CD4-positive, alpha-beta memory T cell (primary cell): ENCODE measurements at regions not wholly inside any gene's neighbourhood (a gene's known extent, or its start where the extent isn't known, plus 50 kb on each side); places are given as distances from the start of the nearest gene placed in this dataset.
"Not testable (repeated sequence)": the region's sequence is repeated elsewhere in the genome, so short reads cannot be mapped to it uniquely, and the experiment has no call there.

Experiments
- CTCF ChIA-PET: fragments of 350-600 bp; sonication (Branson Sonifier 250); formaldehyde crosslinking; loops from one replicate; lab custom pipeline; 2021; ENCODE audit warnings: inconsistent platforms; ENCODE audit not compliant: partially characterized antibody; lab: Charles Lee
- POLR2A ChIA-PET: fragments of 350-600 bp; sonication (Branson Sonifier 250); formaldehyde crosslinking; loops from one replicate; lab custom pipeline; 2021; ENCODE audit not compliant: partially characterized antibody; lab: Charles Lee
- DNase-seq, 5 donors: peaks; one replicate each; pipeline versions ENCODE4 v3.0.0 to v3.0.0-alpha.2; 2020 to 2022; ENCODE audit warnings: mixed read lengths in 1 of 5
- H3K27ac ChIP-seq: one replicate; pipeline ENCODE4 v1.7.0; 2013; ENCODE audit warnings: low read depth, low read length
- H3K27me3 ChIP-seq: 2 replicates; pipeline ENCODE4 v1.7.0; 2013; ENCODE audit warnings: mild to moderate bottlenecking, low read length, moderate library complexity; ENCODE audit not compliant: insufficient read depth
- H3K36me3 ChIP-seq: 2 replicates; pipeline ENCODE4 v1.7.0; 2013; ENCODE audit warnings: mild to moderate bottlenecking, low read length, moderate library complexity; ENCODE audit not compliant: insufficient read depth
- H3K4me1 ChIP-seq: 2 replicates; pipeline ENCODE4 v1.7.0; 2013; ENCODE audit warnings: mild to moderate bottlenecking, low read length, moderate library complexity; ENCODE audit not compliant: insufficient read depth
- H3K4me3 ChIP-seq, 2 donors: one replicate each; pipeline ENCODE4 v1.7.0; 2013; ENCODE audit warnings: low read length in 2 of 2, mild to moderate bottlenecking in 1 of 2
- H3K9me3 ChIP-seq, 2 donors: one replicate each; pipeline ENCODE4 v1.7.0; 2013; ENCODE audit warnings: low read length in 2 of 2, control low read depth in 1 of 2; ENCODE audit not compliant: control insufficient read depth in 1 of 2
- H3K27ac Mint-ChIP-seq, 7 donors: one replicate each; pipeline ENCODE4 v1.8.0; 2020 to 2021; ENCODE audit warnings: mixed read lengths in 7 of 7, mild to moderate bottlenecking in 6 of 7, inconsistent platforms in 3 of 7, moderate library complexity in 3 of 7
- H3K27me3 Mint-ChIP-seq, 2 donors: one replicate each; pipeline ENCODE4 v1.8.0; 2020 to 2021; ENCODE audit warnings: mixed read lengths in 2 of 2
- H3K36me3 Mint-ChIP-seq, 2 donors: one replicate each; pipeline ENCODE4 v1.8.0; 2020 to 2021; ENCODE audit warnings: mixed read lengths in 2 of 2, inconsistent platforms in 1 of 2, mild to moderate bottlenecking in 1 of 2
- H3K4me1 Mint-ChIP-seq, 4 donors: one replicate each; pipeline ENCODE4 v1.8.0; 2020 to 2021; ENCODE audit warnings: mixed read lengths in 4 of 4, mild to moderate bottlenecking in 1 of 4
- H3K4me3 Mint-ChIP-seq, 8 donors: one replicate each; pipeline ENCODE4 v1.8.0; 2020 to 2021; ENCODE audit warnings: mixed read lengths in 8 of 8, mild to moderate bottlenecking in 7 of 8, moderate library complexity in 6 of 8, inconsistent platforms in 3 of 8
- H3K9me3 Mint-ChIP-seq, 8 donors: one replicate each; pipeline ENCODE4 v1.8.0; 2020 to 2021; ENCODE audit warnings: mixed read lengths in 8 of 8, mild to moderate bottlenecking in 5 of 8, inconsistent platforms in 3 of 8, moderate library complexity in 1 of 8
- intact Hi-C: fragments of 100-400 bp; cut with micrococcal nuclease; formaldehyde crosslinking; loops from one replicate; pipeline ENCODE4 v1.15.1; 2023

DNA sequence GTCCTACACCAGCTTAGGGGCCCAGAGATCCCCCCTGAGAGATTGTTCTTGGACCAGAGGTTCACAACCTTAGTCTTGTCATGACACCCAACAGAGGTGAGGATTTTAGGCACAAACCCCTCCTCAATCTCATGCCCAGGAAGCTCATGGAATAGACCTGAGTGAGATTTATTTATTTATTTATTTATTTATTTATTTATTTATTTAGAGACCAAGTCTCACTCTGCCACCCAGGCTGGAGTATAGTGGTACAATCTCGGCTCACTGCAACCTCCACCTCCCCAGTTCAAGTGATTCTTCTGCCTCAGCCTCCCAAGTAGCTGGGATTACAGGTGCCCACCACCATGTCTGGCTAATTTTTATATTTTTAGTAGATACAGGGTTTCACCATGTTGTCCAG is 71.4 kb upstream of the TSC22D1 start:
- H3K4me1 ChIP-seq, H3K4me3 ChIP-seq, H3K36me3 ChIP-seq, H3K9me3 Mint-ChIP-seq, H3K36me3 Mint-ChIP-seq, H3K27ac ChIP-seq, DNase-seq, H3K27me3 ChIP-seq, H3K9me3 ChIP-seq, H3K27ac Mint-ChIP-seq, H3K4me3 Mint-ChIP-seq, POLR2A ChIA-PET: not testable (repeated sequence)
- Mint-ChIP-seq H3K27me3 (peaks cover 5 to 16% of the 10 kb centered on the region in 2 donors), H3K4me1 (peaks cover 0 to 13% (median 0%) of the 10 kb centered on the region in 4 donors)
- intact Hi-C loops, result loop anchor here (10.0 kb wide), 1 partner anchor 57 kb away; no protein-coding TSS in a partner anchor
- CTCF ChIA-PET, result interaction anchor here (0.5 to 8.8 kb wide), 6 partner anchors 67 to 205 kb away, joined by 3 to 100 read pairs (median 3); no protein-coding TSS in a partner anchor

DNA sequence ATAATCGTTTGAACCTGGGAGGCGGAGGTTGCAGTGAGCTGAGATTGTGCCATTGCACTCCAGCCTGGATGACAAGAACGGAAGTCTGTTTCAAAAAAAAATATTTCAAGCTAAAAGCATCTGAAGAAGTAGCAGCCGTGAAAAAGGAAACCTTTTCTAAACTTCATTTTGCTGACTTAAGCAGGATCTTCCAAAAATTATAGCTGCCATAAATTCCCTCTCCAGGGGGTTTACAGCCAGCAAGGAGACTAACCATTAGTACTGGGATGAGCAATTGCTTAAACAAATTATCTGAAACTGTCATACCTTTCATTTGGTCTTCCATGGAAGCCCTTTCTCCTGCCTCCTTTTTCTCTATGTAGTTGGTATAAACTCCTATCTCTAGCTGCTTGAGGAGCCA is 69.9 kb upstream of the TSC22D1 start:
- Histone ChIP-seq H3K27ac (no peak overlapping the region), H3K9me3 (no peaks in the 10 kb centered on the region), H3K4me1 (no peaks in the 10 kb centered on the region), H3K36me3 (no peaks in the 10 kb centered on the region), H3K27me3 (no peaks in the 10 kb centered on the region), H3K4me3 (no peak overlapping the region)
- intact Hi-C loops, result loop anchor here (10.0 kb wide), 1 partner anchor 59 kb away; no protein-coding TSS in a partner anchor
- Mint-ChIP-seq H3K9me3 (peaks cover 0 to 1% (median 0%) of the 10 kb centered on the region in 8 donors), H3K36me3 (no peaks in the 10 kb centered on the region), H3K4me3 (no peak overlapping the region), H3K4me1 (peaks cover 0 to 13% (median 0%) of the 10 kb centered on the region in 4 donors), H3K27me3 (peaks cover 5 to 10% of the 10 kb centered on the region in 2 donors), H3K27ac (no peak overlapping the region)
- DNase-seq, result no peak
- POLR2A ChIA-PET, result no interaction called here
- CTCF ChIA-PET, result interaction anchor here (8.8 kb wide), 1 partner anchor 163 kb away, joined by 100 read pairs; no protein-coding TSS in a partner anchor

GRCh38 chr13:44643256-44643655 is 67.1 kb upstream of the TSC22D1 start:
- H3K9me3 Mint-ChIP-seq, result no peaks in the 10 kb centered on the region
- no peaks in the 10 kb centered on the region for H3K4me1 Mint-ChIP-seq
- H3K27me3 ChIP-seq, result no peaks in the 10 kb centered on the region
- POLR2A ChIA-PET, result no interaction called here
- peaks cover 2 to 5% of the 10 kb centered on the region in 2 donors for H3K27me3 Mint-ChIP-seq
- intact Hi-C loops, result loop anchor here (10.0 kb wide), 1 partner anchor 62 kb away; no protein-coding TSS in a partner anchor
- no peaks in the 10 kb centered on the region for H3K4me1 ChIP-seq
- no peaks in the 10 kb centered on the region for H3K36me3 Mint-ChIP-seq
- no peak overlapping the region for H3K4me3 Mint-ChIP-seq
- no peaks in the 10 kb centered on the region for H3K36me3 ChIP-seq
- no peak overlapping the region for H3K27ac ChIP-seq
- CTCF ChIA-PET, result no interaction called here
- H3K4me3 ChIP-seq, result no peak overlapping the region
- no peak for DNase-seq
- no peak overlapping the region for H3K27ac Mint-ChIP-seq
- no peaks in the 10 kb centered on the region for H3K9me3 ChIP-seq

GRCh38 chr13:44637581-44637980 is 61.5 kb upstream of the TSC22D1 start:
- intact Hi-C loops, result no loop called here

GRCh38 chr13:44629465-44630183 is 53.5 kb upstream of the TSC22D1 start:
- intact Hi-C loops, result no loop called here
- Histone ChIP-seq H3K9me3 (no peaks in the 10 kb centered on the region), H3K36me3 (no peaks in the 10 kb centered on the region), H3K27ac (no peak overlapping the region), H3K4me1 (no peaks in the 10 kb centered on the region), H3K27me3 (no peaks in the 10 kb centered on the region), H3K4me3 (no peak overlapping the region)
- H3K27ac Mint-ChIP-seq, result no peak overlapping the region
- H3K36me3 Mint-ChIP-seq, result no peaks in the 10 kb centered on the region
- H3K9me3 Mint-ChIP-seq, result peaks cover 0 to 2% (median 0%) of the 10 kb centered on the region in 8 donors
- H3K4me3 Mint-ChIP-seq, result no peak overlapping the region
- DNase-seq, result no peak
- no peaks in the 10 kb centered on the region for H3K4me1 Mint-ChIP-seq
- H3K27me3 Mint-ChIP-seq, result peaks cover 8 to 13% of the 10 kb centered on the region in 2 donors
- POLR2A ChIA-PET, result no interaction called here
- CTCF ChIA-PET, result no interaction called here

More at GRCh38 chr13:44637581-44637980, 61.5 kb upstream of the TSC22D1 start:
- no peak for DNase-seq
- CTCF ChIA-PET, result no interaction called here
- H3K27me3 ChIP-seq, result no peaks in the 10 kb centered on the region
- H3K4me1 Mint-ChIP-seq, result no peaks in the 10 kb centered on the region
- no peaks in the 10 kb centered on the region for H3K9me3 ChIP-seq
- no peaks in the 10 kb centered on the region for H3K27me3 Mint-ChIP-seq
- H3K36me3 Mint-ChIP-seq, result no peaks in the 10 kb centered on the region
- POLR2A ChIA-PET, result no interaction called here
- no peaks in the 10 kb centered on the region for H3K4me1 ChIP-seq
- no peak overlapping the region for H3K27ac Mint-ChIP-seq
- H3K4me3 Mint-ChIP-seq, result no peak overlapping the region
- no peaks in the 10 kb centered on the region for H3K36me3 ChIP-seq
- no peak overlapping the region for H3K4me3 ChIP-seq
- H3K27ac ChIP-seq, result no peak overlapping the region
- H3K9me3 Mint-ChIP-seq, result no peaks in the 10 kb centered on the region

DNA sequence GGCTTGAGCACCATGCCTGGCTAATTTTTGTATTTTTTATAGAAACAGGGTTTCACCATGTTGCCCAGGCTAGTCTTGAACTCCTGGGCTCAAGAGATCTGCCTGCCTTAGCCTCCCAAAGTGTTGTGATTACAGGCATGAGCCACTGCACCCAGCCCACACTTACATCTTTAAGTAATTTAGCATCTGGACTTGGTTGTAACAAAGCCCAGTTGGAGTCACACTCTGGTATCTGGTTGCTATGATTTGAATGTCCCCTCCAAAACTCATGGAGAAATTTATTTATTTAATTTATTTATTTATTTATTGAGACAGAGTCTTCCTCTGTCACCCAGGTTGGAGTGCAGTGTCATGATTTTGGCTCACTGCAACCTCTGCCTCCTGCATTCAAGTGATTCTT is 52.7 kb upstream of the TSC22D1 start:
- CTCF ChIA-PET, result interaction anchor here (0.6 kb wide), 2 partner anchors 145 to 174 kb away, joined by 3 to 5 read pairs; no protein-coding TSS in a partner anchor
- H3K27ac ChIP-seq, H3K36me3 Mint-ChIP-seq, H3K4me1 Mint-ChIP-seq, POLR2A ChIA-PET, intact Hi-C loops, H3K36me3 ChIP-seq, DNase-seq, H3K9me3 Mint-ChIP-seq, H3K27ac Mint-ChIP-seq, H3K9me3 ChIP-seq, H3K4me1 ChIP-seq, H3K4me3 ChIP-seq, H3K4me3 Mint-ChIP-seq, H3K27me3 ChIP-seq: not testable (repeated sequence)
- H3K27me3 Mint-ChIP-seq, result peaks cover 11 to 13% of the 10 kb centered on the region in 2 donors

DNA sequence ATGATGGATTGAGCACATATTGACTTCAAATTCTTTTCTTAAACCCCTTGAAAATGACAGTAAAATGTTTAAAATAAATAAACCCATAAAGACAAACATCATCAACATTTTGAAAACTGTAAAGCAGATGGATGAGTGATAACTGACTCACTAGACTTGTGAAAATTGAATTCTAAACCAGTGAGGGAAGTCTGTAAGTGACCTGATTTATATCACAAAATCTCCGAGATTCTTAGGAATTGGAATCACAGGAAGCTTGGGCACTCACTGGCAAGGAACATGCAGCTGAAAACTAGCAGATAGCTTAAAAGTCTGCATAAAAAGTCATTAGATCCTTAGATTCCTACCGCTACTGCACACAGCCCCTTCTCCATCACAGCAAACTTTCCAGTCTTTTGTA is 51.3 kb upstream of the TSC22D1 start:
- intact Hi-C loops, result no loop called here
- no peak for DNase-seq
- Mint-ChIP-seq H3K9me3 (peaks cover 0 to 2% (median 0%) of the 10 kb centered on the region in 8 donors), H3K36me3 (no peaks in the 10 kb centered on the region), H3K4me3 (no peak overlapping the region), H3K27me3 (peaks cover 11 to 13% of the 10 kb centered on the region in 2 donors), H3K4me1 (no peaks in the 10 kb centered on the region), H3K27ac (no peak overlapping the region)
- Histone ChIP-seq H3K4me3 (no peak overlapping the region), H3K4me1 (no peaks in the 10 kb centered on the region), H3K36me3 (no peaks in the 10 kb centered on the region), H3K27me3 (no peaks in the 10 kb centered on the region), H3K27ac (no peak overlapping the region), H3K9me3 (no peaks in the 10 kb centered on the region)
- ChIA-PET CTCF (no interaction called here), POLR2A (no interaction called here)
